ENCODE measurements at regions not wholly inside any gene's neighbourhood (a gene's known extent, or its start where the extent isn't known, plus 50 kb on each side); places are given as distances from the start of the nearest gene placed in this dataset.

DNA sequence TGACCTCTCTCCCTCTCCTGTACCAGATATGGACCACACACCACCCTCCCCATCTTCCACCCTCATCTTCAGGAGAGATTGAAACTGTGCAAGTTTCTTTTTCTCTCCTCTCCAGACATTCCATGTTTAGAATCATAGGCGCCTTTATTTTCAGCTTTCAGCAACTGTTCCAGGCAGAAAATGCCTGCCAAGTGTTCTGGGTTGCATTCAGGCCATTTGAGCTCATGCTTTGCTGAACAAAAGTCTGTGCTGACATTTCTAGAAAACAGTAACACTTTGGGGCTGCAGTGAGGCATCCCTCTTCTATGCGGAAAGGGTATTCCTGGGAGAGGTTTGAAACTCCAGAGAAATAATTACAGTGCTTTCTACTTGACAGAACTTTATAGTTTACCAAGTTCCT lies 361.7 kb downstream of the GPAM start:
- no peak for DNase-seq (ENCODE audit: low read depth)
- H3K4me3 ChIP-seq (ENCODE audit: low read depth, low read length): no peak overlapping the region
- TF ChIP-seq, protein P1, sequence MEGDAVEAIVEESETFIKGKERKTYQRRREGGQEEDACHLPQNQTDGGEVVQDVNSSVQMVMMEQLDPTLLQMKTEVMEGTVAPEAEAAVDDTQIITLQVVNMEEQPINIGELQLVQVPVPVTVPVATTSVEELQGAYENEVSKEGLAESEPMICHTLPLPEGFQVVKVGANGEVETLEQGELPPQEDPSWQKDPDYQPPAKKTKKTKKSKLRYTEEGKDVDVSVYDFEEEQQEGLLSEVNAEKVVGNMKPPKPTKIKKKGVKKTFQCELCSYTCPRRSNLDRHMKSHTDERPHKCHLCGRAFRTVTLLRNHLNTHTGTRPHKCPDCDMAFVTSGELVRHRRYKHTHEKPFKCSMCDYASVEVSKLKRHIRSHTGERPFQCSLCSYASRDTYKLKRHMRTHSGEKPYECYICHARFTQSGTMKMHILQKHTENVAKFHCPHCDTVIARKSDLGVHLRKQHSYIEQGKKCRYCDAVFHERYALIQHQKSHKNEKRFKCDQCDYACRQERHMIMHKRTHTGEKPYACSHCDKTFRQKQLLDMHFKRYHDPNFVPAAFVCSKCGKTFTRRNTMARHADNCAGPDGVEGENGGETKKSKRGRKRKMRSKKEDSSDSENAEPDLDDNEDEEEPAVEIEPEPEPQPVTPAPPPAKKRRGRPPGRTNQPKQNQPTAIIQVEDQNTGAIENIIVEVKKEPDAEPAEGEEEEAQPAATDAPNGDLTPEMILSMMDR (IDR thresholded peaks at IDR 0.05; ENCODE audit: low read depth, low read length, missing control alignments): no peak

DNA sequence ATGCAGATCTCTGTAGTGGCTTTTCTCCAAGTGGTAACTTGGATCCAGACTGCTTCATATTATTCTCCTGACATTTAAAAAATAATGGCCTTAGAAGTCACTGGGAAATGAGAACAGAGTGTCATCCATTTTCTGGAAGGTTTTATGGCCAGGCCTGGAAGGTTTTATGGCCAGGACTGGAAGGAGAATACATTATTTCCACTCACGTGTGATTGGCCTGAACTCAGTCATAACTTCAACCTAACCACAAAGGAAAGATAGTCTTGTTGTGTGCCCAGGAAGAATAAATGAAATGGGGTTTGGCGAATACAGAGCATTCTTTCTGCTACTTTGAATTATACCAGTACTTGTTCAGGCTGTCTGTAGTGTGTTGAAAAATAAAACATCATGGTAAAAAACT lies 360.9 kb downstream of the GPAM start:
- TF ChIP-seq, protein P1 (IDR thresholded peaks at IDR 0.05; ENCODE audit: low read depth, low read length, missing control alignments): no peak
- H3K4me3 ChIP-seq (ENCODE audit: low read depth, low read length): no peak overlapping the region
- no peak for DNase-seq (ENCODE audit: low read depth)

DNA sequence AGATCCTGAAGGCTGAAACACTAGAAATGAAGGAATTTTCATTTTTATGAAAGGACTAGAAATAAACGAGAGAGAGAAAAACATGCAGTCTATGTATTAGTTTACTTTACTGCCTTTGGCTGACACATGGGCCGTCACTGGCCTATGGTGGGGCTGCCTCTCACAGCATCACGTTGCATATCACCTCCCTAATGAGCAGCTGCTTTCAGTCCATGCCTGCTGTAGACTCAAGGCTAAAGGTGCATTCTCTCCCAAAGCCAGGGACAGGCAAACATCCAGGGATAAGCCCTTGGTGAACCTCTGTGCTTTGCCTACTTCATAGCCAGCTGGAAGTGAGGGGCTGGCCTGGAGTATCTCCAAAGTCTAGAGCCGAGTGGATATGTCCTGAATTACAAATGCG lies 359.4 kb downstream of the GPAM start:
- TF ChIP-seq, protein P1 (IDR thresholded peaks at IDR 0.05; ENCODE audit: low read depth, low read length, missing control alignments): no peak
- no peak for DNase-seq (ENCODE audit: low read depth)
- no peak overlapping the region for H3K4me3 ChIP-seq (ENCODE audit: low read depth, low read length)

DNA sequence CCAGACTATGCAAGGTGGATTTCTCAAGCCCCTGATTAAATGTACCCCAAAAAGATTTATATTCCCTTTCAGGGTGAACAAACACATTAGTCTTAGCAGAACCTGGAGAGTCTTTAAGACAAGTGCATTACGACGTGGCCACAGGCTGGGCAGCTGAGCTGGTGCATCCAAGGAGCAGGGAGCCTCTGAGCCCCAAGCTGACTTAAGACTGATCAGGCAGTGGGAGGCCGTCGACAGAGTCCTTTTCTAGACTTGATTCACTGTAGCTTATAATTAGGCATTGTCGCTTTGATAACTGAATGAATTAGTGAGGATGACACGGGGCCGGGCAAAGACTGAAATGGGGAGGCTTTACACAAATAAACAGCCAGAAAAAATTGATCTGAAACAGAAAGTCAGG lies 353.2 kb downstream of the GPAM start:
- H3K4me3 ChIP-seq (ENCODE audit: low read depth, low read length): no peak overlapping the region
- TF ChIP-seq, protein P1 (IDR thresholded peaks at IDR 0.05; ENCODE audit: low read depth, low read length, missing control alignments): no peak
- no peak for DNase-seq (ENCODE audit: low read depth)

DNA sequence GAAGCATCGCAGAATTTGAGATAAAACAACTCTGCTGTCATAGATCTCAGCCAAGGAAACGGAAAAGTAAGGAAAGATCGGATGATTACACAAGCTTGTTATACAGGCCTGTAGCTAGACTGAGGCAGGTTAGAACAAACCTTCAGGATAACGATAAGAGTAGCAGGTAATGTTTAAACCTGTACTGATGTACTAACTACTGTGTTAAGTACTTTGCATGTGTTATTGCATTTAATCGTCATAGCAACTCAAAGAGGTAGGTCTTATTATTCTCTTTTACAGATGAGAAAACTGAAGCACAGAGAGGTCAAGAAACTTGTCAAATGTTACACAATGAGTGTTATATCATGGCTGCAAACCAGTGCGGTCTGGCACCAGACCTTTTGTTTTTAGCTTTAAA lies 352.5 kb downstream of the GPAM start:
- TF ChIP-seq, protein P1 (IDR thresholded peaks at IDR 0.05; ENCODE audit: low read depth, low read length, missing control alignments): no peak
- DNase-seq (ENCODE audit: low read depth): no peak
- no peak overlapping the region for H3K4me3 ChIP-seq (ENCODE audit: low read depth, low read length)

DNA sequence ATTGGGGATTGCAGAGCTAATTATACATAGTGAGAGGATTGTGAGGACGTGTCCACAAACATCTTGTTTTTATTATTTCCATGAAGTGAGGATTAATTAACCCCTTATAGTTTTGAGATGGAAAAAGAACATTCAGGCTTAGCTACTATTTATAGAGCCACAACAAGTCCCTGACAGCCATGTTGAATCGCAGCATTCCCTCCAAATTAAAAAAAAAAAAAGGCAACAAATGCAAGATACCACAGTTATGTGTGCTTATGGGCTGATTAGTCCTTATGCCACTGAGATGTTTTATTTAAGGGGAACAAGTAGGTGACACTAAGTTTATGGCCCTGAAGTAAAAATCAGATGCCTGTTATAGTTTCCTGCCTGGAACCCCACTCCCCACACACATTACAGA lies 350.3 kb downstream of the GPAM start:
- no peak for DNase-seq (ENCODE audit: low read depth)
- H3K4me3 ChIP-seq (ENCODE audit: low read depth, low read length): no peak overlapping the region
- TF ChIP-seq, protein P1 (IDR thresholded peaks at IDR 0.05; ENCODE audit: low read depth, low read length, missing control alignments): no peak

DNA sequence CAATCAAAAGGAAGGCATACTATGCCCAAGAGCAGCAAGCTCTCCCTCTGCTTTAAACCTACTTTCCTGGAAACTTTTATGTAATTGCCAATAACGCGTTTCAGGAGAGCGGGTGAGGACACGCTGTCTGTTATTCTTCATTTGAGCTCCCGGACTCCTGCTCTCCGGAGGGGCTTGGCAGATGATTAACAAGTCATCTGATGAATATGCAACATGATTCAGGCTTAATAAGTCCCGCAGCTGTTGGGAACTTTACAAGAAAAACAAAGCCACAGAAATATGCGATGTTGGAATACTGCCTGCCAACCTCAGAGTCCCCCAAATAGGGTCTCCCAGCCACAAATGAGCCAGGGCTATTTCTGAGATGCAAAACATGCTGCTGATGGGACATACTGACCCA lies 348.0 kb downstream of the GPAM start:
- DNase-seq (ENCODE audit: low read depth): no peak
- H3K4me3 ChIP-seq (ENCODE audit: low read depth, low read length): no peak overlapping the region
- TF ChIP-seq, protein P1 (IDR thresholded peaks at IDR 0.05; ENCODE audit: low read depth, low read length, missing control alignments): no peak

Data from GM12864 (cell line).